MCF 10A (cell line): ENCODE measurements at regions not wholly inside any gene's neighbourhood (a gene's known extent, or its start where the extent isn't known, plus 50 kb on each side); places are given as distances from the start of the nearest gene placed in this dataset.

Experiments used
- BruUV-seq: library from RNA; stranded (reverse); fragments of 400-500 nt; replicated peaks from 2 replicates; lab custom pipeline; 2021; lab: Mats Ljungman, UMichigan
- CTCF ChIA-PET: fragments of 300-600 bp; sonication (Branson Sonifier 250); formaldehyde crosslinking; extraction: SDS; loops from one replicate; lab custom pipeline; 2021; ENCODE audit warnings: antibody characterized with exemption, inconsistent platforms; lab: Yijun Ruan, JAX
- POLR2A ChIA-PET: fragments of 300-600, 350-650 bp; sonication (Branson Sonifier 250); formaldehyde crosslinking; extraction: SDS; loops from one replicate; lab custom pipeline; 2020; ENCODE audit warnings: antibody characterized with exemption, inconsistent platforms; lab: Yijun Ruan, JAX
- DNase-seq: peaks from one replicate; pipeline ENCODE4 v3.0.0-alpha.2; 2018; ENCODE audit not compliant: unreplicated experiment
- H3K27ac Mint-ChIP-seq: one replicate; pipeline ENCODE4 v1.8.0; 2022; ENCODE audit warnings: mild to moderate bottlenecking, low read depth, mixed read lengths; ENCODE audit not compliant: unreplicated experiment
- H3K27me3 Mint-ChIP-seq: one replicate; pipeline ENCODE4 v1.8.0; 2022; ENCODE audit warnings: mixed read lengths; ENCODE audit not compliant: insufficient read depth, unreplicated experiment
- H3K36me3 Mint-ChIP-seq: one replicate; pipeline ENCODE4 v1.8.0; 2022; ENCODE audit warnings: mild to moderate bottlenecking, moderate library complexity, mixed read lengths; ENCODE audit not compliant: insufficient read depth, unreplicated experiment
- H3K4me1 Mint-ChIP-seq: one replicate; pipeline ENCODE4 v1.8.0; 2022; ENCODE audit warnings: mixed read lengths; ENCODE audit not compliant: insufficient read depth, unreplicated experiment
- H3K4me3 Mint-ChIP-seq: one replicate; pipeline ENCODE4 v1.8.0; 2022; ENCODE audit warnings: mild to moderate bottlenecking, moderate library complexity, mixed read lengths; ENCODE audit not compliant: unreplicated experiment
- H3K9me3 Mint-ChIP-seq: one replicate; pipeline ENCODE4 v1.8.0; 2022; ENCODE audit warnings: mixed read lengths; ENCODE audit not compliant: unreplicated experiment
- intact Hi-C: fragments of 100-400 bp; cut with micrococcal nuclease; formaldehyde crosslinking; loops from 2 replicates; pipeline ENCODE4 v1.14.1; 2022
- TF ChIP-seq, protein P1 (sequence below): fragments of 200-600 bp; IDR thresholded peaks from one replicate; pipeline ENCODE4 v1.8.0; 2022; ENCODE audit warnings: antibody characterized with exemption, mild to moderate bottlenecking; ENCODE audit not compliant: unreplicated experiment

DNA sequence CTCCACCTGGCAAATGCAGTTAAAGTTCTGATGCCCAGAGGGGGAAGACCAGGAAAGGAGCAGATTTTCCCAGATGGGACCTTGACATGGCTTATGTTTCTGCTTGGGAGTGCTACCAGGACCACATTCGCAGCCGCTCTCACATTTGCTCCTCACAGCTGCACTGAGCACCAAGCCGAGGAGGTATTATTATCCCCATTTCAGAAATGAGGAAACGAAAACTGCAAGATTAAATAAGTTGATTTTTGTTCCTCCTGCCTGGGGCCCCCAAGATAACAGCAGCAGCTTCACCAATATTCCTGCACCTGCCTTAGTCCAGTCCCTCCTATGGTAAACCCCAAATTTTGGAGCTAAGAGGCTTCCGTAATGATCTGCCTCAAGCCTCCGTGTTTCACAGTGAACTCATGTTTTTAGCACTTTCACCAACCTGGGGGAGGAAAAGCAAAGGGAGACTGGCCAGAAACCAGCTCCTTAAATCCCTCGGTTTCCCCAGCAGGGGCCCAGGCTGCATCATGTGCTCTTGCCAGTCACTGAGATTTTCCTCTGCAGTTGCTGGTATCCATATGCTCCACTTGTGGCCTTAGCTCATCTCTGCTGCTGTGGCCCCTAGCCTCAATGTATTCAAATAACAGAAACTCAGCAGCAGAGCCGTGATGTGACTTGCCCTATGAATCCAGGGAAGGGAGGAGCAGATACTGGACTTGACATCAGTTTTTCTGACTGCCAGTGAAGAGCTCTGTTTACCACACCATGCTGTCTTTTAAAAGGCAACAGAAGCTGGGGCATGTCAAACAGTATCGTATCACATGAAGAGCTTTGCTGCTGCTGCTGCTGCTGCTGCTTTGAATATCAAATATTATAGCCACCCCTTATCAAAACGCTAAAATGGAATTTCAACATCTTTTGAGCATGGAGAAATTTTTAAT is 95.5 kb upstream of the KLHL13 start:
- no peaks in the 10 kb centered on the region for H3K36me3 Mint-ChIP-seq
- H3K4me3 Mint-ChIP-seq: no peak overlapping the region
- H3K9me3 Mint-ChIP-seq: no peaks in the 10 kb centered on the region
- intact Hi-C loops: no loop called here
- no peak for DNase-seq
- no peak overlapping the region for H3K27ac Mint-ChIP-seq
- POLR2A ChIA-PET: no interaction called here
- no peaks in the 10 kb centered on the region for H3K4me1 Mint-ChIP-seq
- TF ChIP-seq, protein P1, sequence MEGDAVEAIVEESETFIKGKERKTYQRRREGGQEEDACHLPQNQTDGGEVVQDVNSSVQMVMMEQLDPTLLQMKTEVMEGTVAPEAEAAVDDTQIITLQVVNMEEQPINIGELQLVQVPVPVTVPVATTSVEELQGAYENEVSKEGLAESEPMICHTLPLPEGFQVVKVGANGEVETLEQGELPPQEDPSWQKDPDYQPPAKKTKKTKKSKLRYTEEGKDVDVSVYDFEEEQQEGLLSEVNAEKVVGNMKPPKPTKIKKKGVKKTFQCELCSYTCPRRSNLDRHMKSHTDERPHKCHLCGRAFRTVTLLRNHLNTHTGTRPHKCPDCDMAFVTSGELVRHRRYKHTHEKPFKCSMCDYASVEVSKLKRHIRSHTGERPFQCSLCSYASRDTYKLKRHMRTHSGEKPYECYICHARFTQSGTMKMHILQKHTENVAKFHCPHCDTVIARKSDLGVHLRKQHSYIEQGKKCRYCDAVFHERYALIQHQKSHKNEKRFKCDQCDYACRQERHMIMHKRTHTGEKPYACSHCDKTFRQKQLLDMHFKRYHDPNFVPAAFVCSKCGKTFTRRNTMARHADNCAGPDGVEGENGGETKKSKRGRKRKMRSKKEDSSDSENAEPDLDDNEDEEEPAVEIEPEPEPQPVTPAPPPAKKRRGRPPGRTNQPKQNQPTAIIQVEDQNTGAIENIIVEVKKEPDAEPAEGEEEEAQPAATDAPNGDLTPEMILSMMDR: no peak
- CTCF ChIA-PET: interaction anchor here (0.6 to 0.7 kb wide), 3 partner anchors 13 to 1534 kb away, joined by 3 read pairs; no protein-coding TSS in a partner anchor
- H3K27me3 Mint-ChIP-seq: peaks cover 20% of the 10 kb centered on the region
- no TSS peak for BruUV-seq

DNA sequence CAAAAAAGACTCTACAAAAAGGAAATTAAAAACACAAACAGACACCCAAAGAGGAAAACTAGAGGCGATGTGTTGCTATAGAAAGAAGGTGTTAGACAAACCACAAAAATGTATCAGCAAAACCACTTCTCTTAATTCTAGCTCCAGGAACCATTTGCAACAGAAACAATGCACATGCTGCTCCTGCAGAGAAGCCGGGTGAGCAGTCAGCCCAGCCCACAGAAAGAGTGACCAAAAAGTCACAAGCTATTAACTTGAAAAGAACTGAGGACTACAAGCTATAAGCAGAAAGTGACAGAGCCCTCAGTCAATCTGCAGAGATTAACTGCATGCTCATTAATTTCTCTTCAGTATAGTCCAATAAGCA is 96.2 kb upstream of the KLHL13 start:
- no peaks in the 10 kb centered on the region for H3K4me1 Mint-ChIP-seq
- TF ChIP-seq, protein P1: no peak
- intact Hi-C loops: no loop called here
- POLR2A ChIA-PET: no interaction called here
- no peak overlapping the region for H3K4me3 Mint-ChIP-seq
- peaks cover 20% of the 10 kb centered on the region for H3K27me3 Mint-ChIP-seq
- no peaks in the 10 kb centered on the region for H3K36me3 Mint-ChIP-seq
- no peak for DNase-seq
- H3K9me3 Mint-ChIP-seq: no peaks in the 10 kb centered on the region
- CTCF ChIA-PET: interaction anchor here (0.6 to 0.7 kb wide), 3 partner anchors 12 to 269 kb away, joined by 3 to 4 read pairs (median 4); no protein-coding TSS in a partner anchor
- H3K27ac Mint-ChIP-seq: no peak overlapping the region
- BruUV-seq: no TSS peak

DNA sequence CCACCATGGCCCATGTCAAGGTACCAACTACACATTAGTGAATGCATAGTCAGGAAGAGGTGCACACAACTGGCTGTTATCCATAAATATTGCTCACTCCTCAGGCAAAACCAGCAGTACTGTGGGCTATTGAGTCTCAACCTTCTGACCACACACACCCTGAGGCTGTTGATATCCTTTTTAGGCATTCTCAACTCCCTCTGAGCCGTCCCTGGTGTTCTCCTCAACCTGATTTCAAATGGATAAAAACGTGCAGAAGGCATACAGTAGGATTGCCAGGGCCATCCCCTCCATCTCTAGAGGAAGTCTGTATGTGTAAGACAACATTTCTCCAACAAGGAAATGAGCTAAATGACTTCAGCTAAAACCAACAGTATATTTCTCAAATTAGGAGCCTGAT is 98.7 kb upstream of the KLHL13 start:
- no peaks in the 10 kb centered on the region for H3K9me3 Mint-ChIP-seq
- H3K36me3 Mint-ChIP-seq: no peaks in the 10 kb centered on the region
- BruUV-seq: no TSS peak
- no peak for DNase-seq
- TF ChIP-seq, protein P1: no peak
- ChIA-PET POLR2A (no interaction called here), CTCF (interaction anchor here (0.8 kb wide), 1 partner anchor 115 kb away, joined by 3 read pairs; no protein-coding TSS in a partner anchor)
- H3K4me1 Mint-ChIP-seq: no peaks in the 10 kb centered on the region
- H3K4me3 Mint-ChIP-seq: no peak overlapping the region
- intact Hi-C loops: no loop called here
- no peak overlapping the region for H3K27ac Mint-ChIP-seq
- peaks cover 15% of the 10 kb centered on the region for H3K27me3 Mint-ChIP-seq

DNA sequence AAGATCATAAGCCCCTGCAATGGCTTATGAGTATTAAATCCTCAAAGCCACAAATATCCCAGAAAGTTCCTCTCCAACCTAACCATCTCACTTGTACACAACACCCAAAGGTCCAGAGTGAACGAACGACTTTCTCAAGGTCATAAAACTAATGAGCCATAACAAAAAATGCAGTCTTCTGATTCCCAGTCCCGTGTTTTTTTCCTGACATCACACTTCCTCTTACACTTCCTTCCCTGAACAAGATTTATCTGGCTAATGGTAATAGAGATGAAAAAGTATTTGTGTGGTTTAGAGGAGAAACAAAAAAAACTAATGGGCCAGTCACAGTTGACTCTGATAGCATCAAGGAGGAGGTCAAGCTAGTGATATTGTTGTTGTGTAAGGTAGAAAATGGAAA is 99.5 kb upstream of the KLHL13 start:
- no peak for DNase-seq
- intact Hi-C loops: no loop called here
- no peaks in the 10 kb centered on the region for H3K36me3 Mint-ChIP-seq
- peaks cover 8% of the 10 kb centered on the region for H3K27me3 Mint-ChIP-seq
- no TSS peak for BruUV-seq
- TF ChIP-seq, protein P1: no peak
- H3K4me3 Mint-ChIP-seq: no peak overlapping the region
- POLR2A ChIA-PET: no interaction called here
- no peak overlapping the region for H3K27ac Mint-ChIP-seq
- H3K9me3 Mint-ChIP-seq: no peaks in the 10 kb centered on the region
- CTCF ChIA-PET: interaction anchor here (0.8 to 1.7 kb wide), 3 partner anchors 10 to 116 kb away, joined by 3 to 6 read pairs (median 4); no protein-coding TSS in a partner anchor
- no peaks in the 10 kb centered on the region for H3K4me1 Mint-ChIP-seq
